Thyroid gland (tissue), 4 donors: ENCODE measurements at regions not wholly inside any gene's neighbourhood (a gene's known extent, or its start where the extent isn't known, plus 50 kb on each side); places are given as distances from the start of the nearest gene placed in this dataset.

ENCODE experiments used
- POLR2A ChIP-seq, 2 donors: fragments of 450-650 bp; IDR thresholded peaks; one replicate each; pipeline ENCODE4 v1.6.1; 2017; ENCODE audit warnings: antibody characterized with exemption in 2 of 2, mild to moderate bottlenecking in 2 of 2, moderate library complexity in 1 of 2
- TF ChIP-seq, protein P1 (sequence below), 6 experiments: fragments of 200-600 bp in 3 of 6; fragments of 450-650 bp in 3 of 6; sonication (generic) in 3 of 6; IDR thresholded peaks; one replicate each; pipeline ENCODE4 v1.5.1; 2016 to 2019; ENCODE audit warnings: antibody characterized with exemption in 6 of 6, mild to moderate bottlenecking in 2 of 6, inconsistent platforms in 1 of 6, moderate library complexity in 1 of 6

GRCh38 chr6:19394051-19394450 lies 443.1 kb upstream of the ID4 start:
- TF ChIP-seq POLR2A (IDR thresholded peaks at IDR 0.05), result no peak
- TF ChIP-seq, protein P1, sequence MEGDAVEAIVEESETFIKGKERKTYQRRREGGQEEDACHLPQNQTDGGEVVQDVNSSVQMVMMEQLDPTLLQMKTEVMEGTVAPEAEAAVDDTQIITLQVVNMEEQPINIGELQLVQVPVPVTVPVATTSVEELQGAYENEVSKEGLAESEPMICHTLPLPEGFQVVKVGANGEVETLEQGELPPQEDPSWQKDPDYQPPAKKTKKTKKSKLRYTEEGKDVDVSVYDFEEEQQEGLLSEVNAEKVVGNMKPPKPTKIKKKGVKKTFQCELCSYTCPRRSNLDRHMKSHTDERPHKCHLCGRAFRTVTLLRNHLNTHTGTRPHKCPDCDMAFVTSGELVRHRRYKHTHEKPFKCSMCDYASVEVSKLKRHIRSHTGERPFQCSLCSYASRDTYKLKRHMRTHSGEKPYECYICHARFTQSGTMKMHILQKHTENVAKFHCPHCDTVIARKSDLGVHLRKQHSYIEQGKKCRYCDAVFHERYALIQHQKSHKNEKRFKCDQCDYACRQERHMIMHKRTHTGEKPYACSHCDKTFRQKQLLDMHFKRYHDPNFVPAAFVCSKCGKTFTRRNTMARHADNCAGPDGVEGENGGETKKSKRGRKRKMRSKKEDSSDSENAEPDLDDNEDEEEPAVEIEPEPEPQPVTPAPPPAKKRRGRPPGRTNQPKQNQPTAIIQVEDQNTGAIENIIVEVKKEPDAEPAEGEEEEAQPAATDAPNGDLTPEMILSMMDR (IDR thresholded peaks at IDR 0.05), result no peak
